ENCODE measurements at regions not wholly inside any gene's neighbourhood (a gene's known extent, or its start where the extent isn't known, plus 50 kb on each side); places are given as distances from the start of the nearest gene placed in this dataset.

- TF ChIP-seq CTCF (IDR thresholded peaks at IDR 0.05), result no peak
- no peak for TF ChIP-seq POLR2AphosphoS5 (IDR thresholded peaks at IDR 0.05; ENCODE audit: low read depth, low read length)
- TF ChIP-seq SIN3A (IDR thresholded peaks at IDR 0.05; ENCODE audit: borderline replicate concordance, insufficient read depth, low read depth, low read length), result no peak
These were observed 141.7 kb downstream of the CD164 start for GRCh38 chr6:109240370-109241084.
